K562 (cell line): ENCODE measurements at regions not wholly inside any gene's neighbourhood (a gene's known extent, or its start where the extent isn't known, plus 50 kb on each side); places are given as distances from the start of the nearest gene placed in this dataset.

Experiments used
- ATAC-seq: fragments of 200-7000 bp; cut with Tn5 transposase; 3 replicates; pipeline ENCODE4 v1.9.1; 2020; ENCODE audit warnings: moderate library complexity
- BruUV-seq: library from RNA; stranded (reverse); fragments of 400-500 nt; replicated peaks from 2 replicates; lab custom pipeline; 2021; lab: Mats Ljungman, UMichigan
- CTCF ChIA-PET: fragments of 300-600 bp; formaldehyde crosslinking; extraction: SDS; loops from one replicate; lab custom pipeline; 2021; ENCODE audit warnings: low intra/inter-chr PET ratio; lab: Yijun Ruan, JAX
- POLR2A ChIA-PET: fragments of 300-600, 350-650 bp; sonication (Branson Sonifier 250); formaldehyde crosslinking; extraction: SDS; loops from one replicate; lab custom pipeline; 2021; ENCODE audit warnings: antibody characterized with exemption, inconsistent platforms; lab: Yijun Ruan, JAX
- DNase-seq, 4 experiments: peaks; one replicate each; pipeline versions ENCODE4 v3.0.0 to v3.0.0-alpha.2; 2011 to 2018; ENCODE audit warnings: low spot score in 3 of 4, mixed read lengths in 3 of 4; ENCODE audit errors: extremely low read depth in 1 of 4
- FAIRE-seq: peaks from 2 replicates; lab custom pipeline; 2011; peaks lifted over from hg19 to GRCh38; lab: Jason Lieb, UNC
- H2AFZ ChIP-seq: 2 replicates; pipeline ENCODE4 v1.6.0; 2011; ENCODE audit warnings: low read depth, low read length, control low read depth, inconsistent platforms
- H3K27ac ChIP-seq: fragments of 200-600 bp; 3 replicates; pipeline ENCODE4 v1.8.0; 2011; ENCODE audit warnings: low read depth, mild to moderate bottlenecking, control low read depth, inconsistent platforms, low read length, moderate library complexity, mixed read lengths; ENCODE audit errors: extremely low read depth
- H3K27me3 ChIP-seq, 2 experiments: fragments of 300-600 bp in 1 of 2; 2 replicates in 1 of 2; 3 replicates in 1 of 2; pipeline versions ENCODE4 v1.6.0 to v1.8.0; 2011; ENCODE audit warnings: inconsistent platforms in 2 of 2, low read length in 2 of 2, mild to moderate bottlenecking in 1 of 2, mixed read lengths in 1 of 2, moderate library complexity in 1 of 2; ENCODE audit not compliant: control insufficient read depth in 2 of 2, insufficient read depth in 2 of 2
- H3K36me3 ChIP-seq: fragments of 300-600 bp; 3 replicates; pipeline ENCODE4 v1.8.0; 2011; ENCODE audit warnings: mild to moderate bottlenecking, low read length, inconsistent platforms; ENCODE audit not compliant: control insufficient read depth, insufficient read depth
- H3K4me1 ChIP-seq, 2 experiments: fragments of 200-600 bp in 1 of 2; replicated peaks in 1 of 2; 2 replicates in 1 of 2; 3 replicates in 1 of 2; pipeline versions ENCODE4 v1.5.1 to v1.8.0; 2011; ENCODE audit warnings: inconsistent platforms in 2 of 2, low read length in 2 of 2, mild to moderate bottlenecking in 1 of 2, mixed read lengths in 1 of 2, moderate library complexity in 1 of 2; ENCODE audit not compliant: control insufficient read depth in 2 of 2, insufficient read depth in 2 of 2
- H3K4me2 ChIP-seq: 2 replicates; pipeline ENCODE4 v1.6.1; 2011; ENCODE audit warnings: low read length, control low read depth, inconsistent platforms, mixed read lengths; ENCODE audit not compliant: insufficient read depth
- H3K4me3 ChIP-seq: fragments of 200-600 bp; sonication (generic), shearing (Covaris generic); 2 replicates; pipeline ENCODE4 v1.5.1; 2016; ENCODE audit warnings: control low read depth, inconsistent platforms
- H3K79me2 ChIP-seq: fragments of 200-600 bp; 3 replicates; pipeline ENCODE4 v1.8.0; 2011; ENCODE audit warnings: low read length, inconsistent platforms; ENCODE audit not compliant: control insufficient read depth, insufficient read depth
- H3K9ac ChIP-seq, 2 experiments: 2 replicates each; pipeline versions ENCODE4 v1.6.0 to v1.6.1; 2011; ENCODE audit warnings: low read depth in 2 of 2, low read length in 2 of 2, control low read depth in 1 of 2, inconsistent platforms in 1 of 2, mild to moderate bottlenecking in 1 of 2, mixed read lengths in 1 of 2; ENCODE audit not compliant: insufficient read depth in 1 of 2
- H3K9me1 ChIP-seq: one replicate; pipeline ENCODE4 v1.6.0; 2011; ENCODE audit warnings: inconsistent platforms, mild to moderate bottlenecking, low read length, moderate library complexity; ENCODE audit not compliant: control insufficient read depth, insufficient read depth
- H3K9me3 ChIP-seq: replicated peaks from 2 replicates; pipeline ENCODE4 v1.5.1; 2011; ENCODE audit warnings: low read depth, low read length, inconsistent platforms; ENCODE audit not compliant: control insufficient read depth, insufficient read depth
- H4K20me1 ChIP-seq: replicated peaks from 2 replicates; pipeline ENCODE4 v1.6.1; 2011; ENCODE audit warnings: low read length, inconsistent platforms, mixed read lengths; ENCODE audit not compliant: control insufficient read depth, insufficient read depth
- ATF7 ChIP-seq: fragments of 450-650 bp; IDR thresholded peaks from 2 replicates; pipeline ENCODE4 v1.7.1; 2014; ENCODE audit warnings: mild to moderate bottlenecking, moderate library complexity
- CHD4 ChIP-seq: fragments of 200-600 bp; sonication (generic); IDR thresholded peaks from 3 replicates; pipeline ENCODE4 v1.6.1; 2012; ENCODE audit warnings: low read depth, mild to moderate bottlenecking, mixed read lengths, low read length, inconsistent platforms; ENCODE audit not compliant: insufficient read depth, insufficient replicate concordance, poor library complexity, severe bottlenecking
- CREBBP ChIP-seq: IDR thresholded peaks from one replicate; pipeline ENCODE4 v1.6.1; 2012; ENCODE audit warnings: low read depth, mild to moderate bottlenecking, control low read depth, inconsistent platforms, low read length
- ERF ChIP-seq: fragments of 450-650 bp; formaldehyde crosslinking; IDR thresholded peaks from 2 replicates; pipeline ENCODE4 v1.4.0; 2020; ENCODE audit warnings: mild to moderate bottlenecking, mixed read lengths
- OTX1 ChIP-seq: fragments of 450-650 bp; formaldehyde crosslinking; IDR thresholded peaks from 2 replicates; pipeline ENCODE4 v1.4.0; 2022; ENCODE audit warnings: mild to moderate bottlenecking
- SETDB1 ChIP-seq: IDR thresholded peaks from one replicate; pipeline ENCODE4 v1.6.1; 2012; ENCODE audit warnings: low read length, control low read depth, inconsistent platforms
- TBL1XR1 ChIP-seq, 2 experiments: IDR thresholded peaks; 2 replicates each; pipeline ENCODE4 v1.6.1; 2012; ENCODE audit warnings: improper control_type of control experiment in 2 of 2, low read length in 2 of 2, mild to moderate bottlenecking in 1 of 2
- TEAD1 ChIP-seq, 2 experiments: fragments of 450-650 bp in 1 of 2; sonication (generic) in 1 of 2; formaldehyde crosslinking; IDR thresholded peaks; 2 replicates each; pipeline versions ENCODE4 v1.4.0 to v1.8.0; 2020 to 2022; ENCODE audit warnings: mild to moderate bottlenecking in 2 of 2, missing genetic modification reagents in 1 of 2
- TRIM24 ChIP-seq, 2 experiments: fragments of 450-650 bp; IDR thresholded peaks; 2 replicates each; pipeline ENCODE4 v1.6.1; 2016
- TRIM28 ChIP-seq: fragments of 450-650 bp; IDR thresholded peaks from 2 replicates; pipeline ENCODE4 v1.6.1; 2017
- XRCC3 ChIP-seq: fragments of 450-650 bp; IDR thresholded peaks from 2 replicates; pipeline ENCODE4 v1.6.1; 2017; ENCODE audit warnings: mild to moderate bottlenecking, moderate library complexity
- ZNF583 ChIP-seq: fragments of 250-450 bp; sonication (Bioruptor Pico); IDR thresholded peaks from 2 replicates; pipeline ENCODE4 v1.4.0; 2020
- ZNF778 ChIP-seq: fragments of 450-650 bp; formaldehyde crosslinking; IDR thresholded peaks from 2 replicates; pipeline ENCODE4 v1.4.0; 2020; ENCODE audit warnings: mild to moderate bottlenecking, moderate library complexity
- ZSCAN29 ChIP-seq: fragments of 450-650 bp; IDR thresholded peaks from 2 replicates; pipeline ENCODE4 v1.6.1; 2017
- ZSCAN32 ChIP-seq: fragments of 450-650 bp; formaldehyde crosslinking; IDR thresholded peaks from 2 replicates; pipeline ENCODE4 v1.4.0; 2020; ENCODE audit warnings: mild to moderate bottlenecking, moderate library complexity
- WGBS: fragments of 100-300 bp; shearing (Covaris generic); methylation state at CpG from one replicate; pipeline ENCODE4 v1.1.6; 2016; ENCODE audit warnings: low coverage, mixed read lengths; ENCODE audit not compliant: insufficient coverage; ENCODE audit errors: missing lambda C conversion rate; 5-methylcytosine and 5-hydroxymethylcytosine counted together
- in situ Hi-C: fragments of 300-500 bp; cut with MboI; formaldehyde crosslinking; loops from 4 replicates; pipeline ENCODE4 v1.15.0; 2018; ENCODE audit warnings: inconsistent platforms, mixed read lengths
- intact Hi-C: fragments of 100-400 bp; cut with micrococcal nuclease; formaldehyde crosslinking; loops from 2 replicates; pipeline ENCODE4 v1.14.2; 2022
- TF ChIP-seq, protein P1 (sequence below), 2 experiments: fragments of 450-650 bp in 1 of 2; sonication (generic) in 1 of 2; formaldehyde crosslinking; conservative IDR thresholded peaks; 2 replicates each; pipeline versions ENCODE4 v1.4.0 to v1.8.1; 2020 to 2022; ENCODE audit warnings: mild to moderate bottlenecking in 1 of 2, missing genetic modification reagents in 1 of 2
- TF ChIP-seq, protein P2 (sequence below): sonication (generic); formaldehyde crosslinking; IDR thresholded peaks from 2 replicates; pipeline ENCODE4 v1.8.1; 2022; ENCODE audit warnings: missing genetic modification reagents
- TF ChIP-seq, protein P3 (sequence below): fragments of 450-650 bp; formaldehyde crosslinking; conservative IDR thresholded peaks from 2 replicates; pipeline ENCODE4 v1.4.0; 2022; ENCODE audit warnings: mild to moderate bottlenecking, missing genetic modification characterization

DNA sequence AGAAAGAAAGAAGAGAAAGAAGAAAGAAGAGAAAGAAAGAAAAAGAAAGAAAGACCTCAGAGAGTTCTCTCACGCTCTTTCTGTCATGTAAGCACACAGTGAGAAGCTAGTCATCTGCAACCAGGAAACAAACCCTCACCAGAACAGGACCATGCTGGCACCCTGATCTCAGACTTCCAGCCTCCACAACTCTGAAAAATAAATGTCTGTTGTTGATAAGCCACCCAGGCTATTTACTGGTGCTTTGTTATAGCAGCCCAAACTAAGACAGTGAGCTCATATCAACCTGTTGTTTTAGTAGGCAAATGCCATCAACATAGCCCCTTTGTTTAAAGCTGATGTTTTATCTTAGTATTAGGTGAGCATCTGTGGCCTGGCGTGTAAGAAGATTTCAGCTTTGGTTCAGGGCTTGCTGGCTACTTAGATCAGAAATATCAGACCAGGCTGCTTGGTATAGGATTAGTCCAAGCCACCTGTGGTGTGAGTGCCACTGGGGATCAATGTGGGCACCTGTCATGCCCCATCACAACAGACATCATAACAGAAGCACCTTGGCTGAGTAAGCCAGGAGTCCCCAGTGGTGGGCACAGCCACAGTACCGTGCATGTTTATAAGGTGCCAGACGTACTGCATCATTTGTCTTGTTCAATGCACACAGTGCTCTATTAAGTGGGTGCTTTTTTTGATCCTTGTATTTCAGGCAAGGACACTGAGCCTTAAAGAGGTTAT lies 94.4 kb downstream of the LBH start (continued):
- TF ChIP-seq, protein P1, sequence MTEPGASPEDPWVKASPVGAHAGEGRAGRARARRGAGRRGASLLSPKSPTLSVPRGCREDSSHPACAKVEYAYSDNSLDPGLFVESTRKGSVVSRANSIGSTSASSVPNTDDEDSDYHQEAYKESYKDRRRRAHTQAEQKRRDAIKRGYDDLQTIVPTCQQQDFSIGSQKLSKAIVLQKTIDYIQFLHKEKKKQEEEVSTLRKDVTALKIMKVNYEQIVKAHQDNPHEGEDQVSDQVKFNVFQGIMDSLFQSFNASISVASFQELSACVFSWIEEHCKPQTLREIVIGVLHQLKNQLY (CRISPR knock-in tag; conservative IDR thresholded peaks at IDR 0.05) = no peak
- TF ChIP-seq, all 486 proteins: peak for 0

DNA sequence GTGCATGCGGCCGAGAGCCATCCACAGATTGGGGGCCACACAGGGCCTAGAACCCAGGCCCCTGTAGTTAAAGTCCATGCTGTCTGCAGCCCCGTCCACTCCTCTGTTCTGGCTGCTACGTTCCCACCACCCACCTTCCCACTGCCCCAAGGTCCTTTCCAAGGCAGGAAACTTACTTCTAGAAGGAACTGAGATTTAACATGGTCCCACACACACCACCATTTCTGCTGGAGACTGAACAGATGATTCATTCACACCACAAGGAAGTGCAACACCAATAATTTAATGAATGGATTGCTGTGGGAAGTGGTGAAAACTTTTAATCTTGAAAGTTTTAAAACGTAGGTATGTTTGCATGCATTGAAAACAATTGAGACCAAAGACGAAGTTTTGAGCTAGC lies 95.2 kb downstream of the LBH start:
- Histone ChIP-seq H3K36me3 (no peaks in the 10 kb centered on the region), H3K27me3 (peaks cover 14 to 34% of the 10 kb centered on the region in 2 experiments; a peak in 4 of 5 replicates), H3K4me2 (no peak overlapping the region), H4K20me1 (no peaks in the 10 kb centered on the region), H3K9me3 (0 out of 2 replicates have a peak, but pooled peaks cover 1% of the 10 kb centered on the region), H3K4me3 (no peak overlapping the region), H3K4me1 (no peaks in the 10 kb centered on the region), H3K9ac (no peak overlapping the region), H3K27ac (no peak overlapping the region), H2AFZ (no peak overlapping the region), H3K9me1 (no peaks in the 10 kb centered on the region), H3K79me2 (no peaks in the 10 kb centered on the region)
- POLR2A ChIA-PET = interaction anchor here (0.6 to 1.1 kb wide), 2 partner anchors 29 to 380 kb away, joined by 3 read pairs; no protein-coding TSS in a partner anchor
- WGBS = 14% methylated on average over 6 of the region's 6 CpGs
- DNase-seq (no peak), ATAC-seq (no peak), FAIRE-seq (no peak)
- CTCF ChIA-PET = no interaction called here
- intact Hi-C loops (no loop called here), in situ Hi-C loops (no loop called here)
- TF ChIP-seq ZNF778 (CRISPR knock-in tag) (no peak), CREBBP (no peak), ERF (CRISPR knock-in tag) (no peak), TRIM24 (IDR thresholded peaks at IDR 0.05) (no peak), TBL1XR1 (IDR thresholded peaks at IDR 0.05; ENCODE audit: low read length in 2 of 2) (no peak), ATF7 (no peak), TEAD1 (CRISPR knock-in tag; IDR thresholded peaks at IDR 0.05) (no peak), ZSCAN32 (CRISPR knock-in tag) (no peak), OTX1 (CRISPR knock-in tag) (no peak), SETDB1 (no peak), XRCC3 (no peak), ZSCAN29 (no peak), CHD4 (no peak), ZNF583 (CRISPR knock-in tag) (no peak), TRIM28 (no peak)
- TF ChIP-seq, protein P2, sequence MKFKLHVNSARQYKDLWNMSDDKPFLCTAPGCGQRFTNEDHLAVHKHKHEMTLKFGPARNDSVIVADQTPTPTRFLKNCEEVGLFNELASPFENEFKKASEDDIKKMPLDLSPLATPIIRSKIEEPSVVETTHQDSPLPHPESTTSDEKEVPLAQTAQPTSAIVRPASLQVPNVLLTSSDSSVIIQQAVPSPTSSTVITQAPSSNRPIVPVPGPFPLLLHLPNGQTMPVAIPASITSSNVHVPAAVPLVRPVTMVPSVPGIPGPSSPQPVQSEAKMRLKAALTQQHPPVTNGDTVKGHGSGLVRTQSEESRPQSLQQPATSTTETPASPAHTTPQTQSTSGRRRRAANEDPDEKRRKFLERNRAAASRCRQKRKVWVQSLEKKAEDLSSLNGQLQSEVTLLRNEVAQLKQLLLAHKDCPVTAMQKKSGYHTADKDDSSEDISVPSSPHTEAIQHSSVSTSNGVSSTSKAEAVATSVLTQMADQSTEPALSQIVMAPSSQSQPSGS = no peak
- TF ChIP-seq, protein P3, sequence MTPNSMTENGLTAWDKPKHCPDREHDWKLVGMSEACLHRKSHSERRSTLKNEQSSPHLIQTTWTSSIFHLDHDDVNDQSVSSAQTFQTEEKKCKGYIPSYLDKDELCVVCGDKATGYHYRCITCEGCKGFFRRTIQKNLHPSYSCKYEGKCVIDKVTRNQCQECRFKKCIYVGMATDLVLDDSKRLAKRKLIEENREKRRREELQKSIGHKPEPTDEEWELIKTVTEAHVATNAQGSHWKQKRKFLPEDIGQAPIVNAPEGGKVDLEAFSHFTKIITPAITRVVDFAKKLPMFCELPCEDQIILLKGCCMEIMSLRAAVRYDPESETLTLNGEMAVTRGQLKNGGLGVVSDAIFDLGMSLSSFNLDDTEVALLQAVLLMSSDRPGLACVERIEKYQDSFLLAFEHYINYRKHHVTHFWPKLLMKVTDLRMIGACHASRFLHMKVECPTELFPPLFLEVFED (CRISPR knock-in tag) = no peak
- BruUV-seq = no TSS peak
